HUES64 (cell line): ENCODE measurements at regions not wholly inside any gene's neighbourhood (a gene's known extent, or its start where the extent isn't known, plus 50 kb on each side); places are given as distances from the start of the nearest gene placed in this dataset.

ENCODE experiments used
- H3K27ac ChIP-seq: 2 replicates; pipeline ENCODE4 v1.7.0; 2013; ENCODE audit warnings: low read depth, low read length, inconsistent platforms
- H3K27me3 ChIP-seq: 2 replicates; pipeline ENCODE4 v1.6.1; 2013; ENCODE audit warnings: mild to moderate bottlenecking, low read length; ENCODE audit not compliant: insufficient read depth
- H3K36me3 ChIP-seq: 2 replicates; pipeline ENCODE4 v1.6.1; 2013; ENCODE audit warnings: mild to moderate bottlenecking, low read length; ENCODE audit not compliant: insufficient read depth
- H3K4me1 ChIP-seq: 2 replicates; pipeline ENCODE4 v1.6.1; 2013; ENCODE audit warnings: mild to moderate bottlenecking, low read length, moderate library complexity; ENCODE audit not compliant: insufficient read depth
- H3K4me3 ChIP-seq: 2 replicates; pipeline ENCODE4 v1.5.1; 2013; ENCODE audit warnings: mild to moderate bottlenecking, low read length, moderate library complexity
- H3K9ac ChIP-seq: 2 replicates; pipeline ENCODE4 v1.6.1; 2013; ENCODE audit warnings: mild to moderate bottlenecking, low read depth, low read length
- H3K9me3 ChIP-seq: 2 replicates; pipeline ENCODE4 v1.6.1; 2013; ENCODE audit warnings: low read depth, low read length; ENCODE audit not compliant: insufficient read depth
- WGBS: fragments of 150-250, 120-280 bp; methylation state at CpG from one replicate; pipeline ENCODE4 v1.1.7; 2013; ENCODE audit warnings: missing lambda C conversion rate; 5-methylcytosine and 5-hydroxymethylcytosine counted together

- H3K36me3 ChIP-seq, result no peaks in the 10 kb centered on the region
- no peak overlapping the region for H3K9ac ChIP-seq
- no peak overlapping the region for H3K4me3 ChIP-seq
- H3K9me3 ChIP-seq, result peaks cover 6% of the 10 kb centered on the region; the same call in 1 of the 2 replicates
- WGBS, result 92% methylated on average over 2 of the region's 2 CpGs
- H3K27me3 ChIP-seq, result no peaks in the 10 kb centered on the region
- no peak overlapping the region for H3K27ac ChIP-seq
- no peaks in the 10 kb centered on the region for H3K4me1 ChIP-seq
These were observed 445.8 kb upstream of the RGPD4 start for GRCh38 chr2:107380912-107381311.

- Histone ChIP-seq H3K9ac (no peak overlapping the region), H3K27me3 (no peaks in the 10 kb centered on the region), H3K4me1 (no peaks in the 10 kb centered on the region), H3K36me3 (no peaks in the 10 kb centered on the region), H3K9me3 (peaks cover 9% of the 10 kb centered on the region; the same call in 1 of the 2 replicates), H3K27ac (no peak overlapping the region), H3K4me3 (no peak overlapping the region)
- WGBS, result 93% methylated on average over 4 of the region's 4 CpGs
These were observed 443.0 kb upstream of the RGPD4 start for GRCh38 chr2:107383691-107384090.

GRCh38 chr2:107384422-107384821, 442.3 kb upstream of the RGPD4 start:
- H3K9ac ChIP-seq, result no peak overlapping the region
- peaks cover 9% of the 10 kb centered on the region; the same call in 1 of the 2 replicates for H3K9me3 ChIP-seq
- no peak overlapping the region for H3K27ac ChIP-seq
- no peaks in the 10 kb centered on the region for H3K27me3 ChIP-seq
- WGBS, result 93% methylated on average over 2 of the region's 2 CpGs
- H3K4me3 ChIP-seq, result no peak overlapping the region
- H3K36me3 ChIP-seq, result no peaks in the 10 kb centered on the region
- H3K4me1 ChIP-seq, result no peaks in the 10 kb centered on the region

- Histone ChIP-seq H3K9ac (no peak overlapping the region), H3K27me3 (no peaks in the 10 kb centered on the region), H3K9me3 (peaks cover 3% of the 10 kb centered on the region; the same call in 1 of the 2 replicates), H3K36me3 (no peaks in the 10 kb centered on the region), H3K4me1 (no peaks in the 10 kb centered on the region), H3K4me3 (no peak overlapping the region), H3K27ac (no peak overlapping the region)
- 100% methylated on average over 1 of the region's 1 CpG for WGBS
These were observed 440.8 kb upstream of the RGPD4 start for GRCh38 chr2:107385921-107386320.

- no peaks in the 10 kb centered on the region for H3K4me1 ChIP-seq
- H3K36me3 ChIP-seq, result no peaks in the 10 kb centered on the region
- H3K27ac ChIP-seq, result no peak overlapping the region
- no peak overlapping the region for H3K9ac ChIP-seq
- WGBS, result 97% methylated on average over 32 of the region's 32 CpGs
- no peaks in the 10 kb centered on the region for H3K27me3 ChIP-seq
- peaks cover 3% of the 10 kb centered on the region; the same call in 1 of the 2 replicates for H3K9me3 ChIP-seq
- no peak overlapping the region for H3K4me3 ChIP-seq
These were observed 434.4 kb upstream of the RGPD4 start for GRCh38 chr2:107392241-107392704.

- Histone ChIP-seq H3K4me1 (no peaks in the 10 kb centered on the region), H3K27ac (no peak overlapping the region), H3K36me3 (no peaks in the 10 kb centered on the region), H3K27me3 (no peaks in the 10 kb centered on the region), H3K9ac (no peak overlapping the region), H3K4me3 (no peak overlapping the region), H3K9me3 (no peaks in the 10 kb centered on the region)
These were observed 433.2 kb upstream of the RGPD4 start for GRCh38 chr2:107393516-107393915.

GRCh38 chr2:107398683-107399082, 428.0 kb upstream of the RGPD4 start:
- 91% methylated on average over 1 of the region's 1 CpG for WGBS
- no peaks in the 10 kb centered on the region for H3K27me3 ChIP-seq
- no peaks in the 10 kb centered on the region for H3K36me3 ChIP-seq
- no peaks in the 10 kb centered on the region for H3K9me3 ChIP-seq
- no peak overlapping the region for H3K9ac ChIP-seq
- H3K27ac ChIP-seq, result no peak overlapping the region
- no peaks in the 10 kb centered on the region for H3K4me1 ChIP-seq
- H3K4me3 ChIP-seq, result no peak overlapping the region

- 83% methylated on average over 2 of the region's 3 CpGs for WGBS
- H3K9me3 ChIP-seq, result no peaks in the 10 kb centered on the region
- H3K4me3 ChIP-seq, result no peak overlapping the region
- H3K27ac ChIP-seq, result no peak overlapping the region
- no peaks in the 10 kb centered on the region for H3K4me1 ChIP-seq
- H3K9ac ChIP-seq, result no peak overlapping the region
- H3K27me3 ChIP-seq, result no peaks in the 10 kb centered on the region
- H3K36me3 ChIP-seq, result no peaks in the 10 kb centered on the region
These were observed 424.4 kb upstream of the RGPD4 start for GRCh38 chr2:107402330-107402729.

- Histone ChIP-seq H3K4me3 (no peak overlapping the region), H3K9ac (no peak overlapping the region), H3K27ac (no peak overlapping the region), H3K4me1 (no peaks in the 10 kb centered on the region), H3K9me3 (no peaks in the 10 kb centered on the region), H3K27me3 (no peaks in the 10 kb centered on the region), H3K36me3 (no peaks in the 10 kb centered on the region)
- WGBS, result 97% methylated on average over 1 of the region's 2 CpGs
These were observed 421.4 kb upstream of the RGPD4 start for GRCh38 chr2:107405261-107405660.

- H3K27me3 ChIP-seq, result no peaks in the 10 kb centered on the region
- H3K9ac ChIP-seq, result no peak overlapping the region
- H3K4me3 ChIP-seq, result no peak overlapping the region
- WGBS, result 91% methylated on average over 3 of the region's 3 CpGs
- H3K4me1 ChIP-seq, result no peaks in the 10 kb centered on the region
- H3K27ac ChIP-seq, result no peak overlapping the region
- no peaks in the 10 kb centered on the region for H3K9me3 ChIP-seq
- H3K36me3 ChIP-seq, result no peaks in the 10 kb centered on the region
These were observed 419.7 kb upstream of the RGPD4 start for GRCh38 chr2:107407017-107407416.

GRCh38 chr2:107407974-107408373, 418.7 kb upstream of the RGPD4 start:
- Histone ChIP-seq H3K9me3 (no peaks in the 10 kb centered on the region), H3K27me3 (no peaks in the 10 kb centered on the region), H3K36me3 (no peaks in the 10 kb centered on the region), H3K9ac (no peak overlapping the region), H3K4me1 (no peaks in the 10 kb centered on the region), H3K27ac (no peak overlapping the region), H3K4me3 (no peak overlapping the region)
- WGBS, result 93% methylated on average over 2 of the region's 2 CpGs

GRCh38 chr2:107411267-107411666, 415.4 kb upstream of the RGPD4 start:
- Histone ChIP-seq H3K36me3 (no peaks in the 10 kb centered on the region), H3K4me3 (no peak overlapping the region), H3K27me3 (no peaks in the 10 kb centered on the region), H3K9ac (no peak overlapping the region), H3K4me1 (no peaks in the 10 kb centered on the region), H3K27ac (no peak overlapping the region), H3K9me3 (no peaks in the 10 kb centered on the region)
- 91% methylated on average over 2 of the region's 2 CpGs for WGBS
